Gastroesophageal sphincter (tissue), 3 donors: ENCODE measurements at regions not wholly inside any gene's neighbourhood (a gene's known extent, or its start where the extent isn't known, plus 50 kb on each side); places are given as distances from the start of the nearest gene placed in this dataset.

Experiments used
- CTCF ChIP-seq, 4 experiments: fragments of 200-600 bp in 2 of 4; fragments of 450-650 bp in 2 of 4; sonication (generic) in 1 of 4; IDR thresholded peaks; one replicate each; pipeline ENCODE4 v1.5.1; 2017 to 2019; ENCODE audit warnings: antibody characterized with exemption in 4 of 4, mild to moderate bottlenecking in 2 of 4, moderate library complexity in 2 of 4
- EP300 ChIP-seq: sonication (generic); formaldehyde crosslinking; IDR thresholded peaks from one replicate; pipeline ENCODE4 v1.6.1; 2017; ENCODE audit warnings: antibody characterized with exemption, mild to moderate bottlenecking

DNA sequence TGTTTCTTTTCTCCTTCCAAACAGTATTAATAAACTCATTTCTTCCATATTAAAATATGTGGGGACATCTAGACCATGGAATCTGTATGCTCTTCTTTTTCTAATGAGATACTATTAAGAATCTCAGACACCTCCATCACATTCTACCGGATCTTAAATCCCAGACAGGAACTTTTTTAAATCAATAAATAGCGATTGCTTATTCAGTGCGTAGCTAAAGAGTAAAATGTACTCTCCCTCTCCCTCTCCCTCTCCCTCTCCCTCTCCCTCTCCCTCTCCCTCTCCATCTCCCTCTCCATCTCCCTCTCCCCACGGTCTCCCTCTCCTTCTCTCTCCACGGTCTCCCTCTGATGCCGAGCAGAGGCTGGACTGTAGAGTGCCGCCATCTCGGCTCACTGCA lies 297.0 kb downstream of the HNRNPD start:
- TF ChIP-seq CTCF (IDR thresholded peaks at IDR 0.05) (no peak), EP300 (no peak)
